GM21825 (cell line): ENCODE measurements at regions not wholly inside any gene's neighbourhood (a gene's known extent, or its start where the extent isn't known, plus 50 kb on each side); places are given as distances from the start of the nearest gene placed in this dataset.

ENCODE experiments used
- ATAC-seq: cut with Tn5 transposase; IDR thresholded peaks from one replicate; pipeline ENCODE4 v1.9.1; 2021; ENCODE audit warnings: mild to moderate bottlenecking, moderate library complexity; ENCODE audit not compliant: unreplicated experiment

DNA sequence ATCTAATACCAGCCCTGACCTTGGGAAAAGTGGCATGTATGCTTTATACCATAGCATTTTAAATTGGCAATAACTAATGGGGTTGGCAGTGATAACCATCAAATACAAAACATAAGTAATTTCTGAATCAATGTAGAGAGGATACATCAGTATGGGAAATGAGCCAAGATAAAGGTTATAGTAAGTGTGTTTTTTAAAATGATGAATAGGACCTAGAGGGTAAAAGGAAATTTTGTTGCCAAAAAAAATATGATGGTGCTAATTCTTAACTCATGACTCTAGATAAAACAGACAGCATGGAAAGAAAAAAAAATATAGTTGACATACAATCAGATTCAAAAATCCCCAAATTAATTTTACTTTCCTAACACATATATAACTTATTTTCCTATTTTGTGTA, 75.4 kb upstream of the ROBO1 start:
- no peak for ATAC-seq

DNA sequence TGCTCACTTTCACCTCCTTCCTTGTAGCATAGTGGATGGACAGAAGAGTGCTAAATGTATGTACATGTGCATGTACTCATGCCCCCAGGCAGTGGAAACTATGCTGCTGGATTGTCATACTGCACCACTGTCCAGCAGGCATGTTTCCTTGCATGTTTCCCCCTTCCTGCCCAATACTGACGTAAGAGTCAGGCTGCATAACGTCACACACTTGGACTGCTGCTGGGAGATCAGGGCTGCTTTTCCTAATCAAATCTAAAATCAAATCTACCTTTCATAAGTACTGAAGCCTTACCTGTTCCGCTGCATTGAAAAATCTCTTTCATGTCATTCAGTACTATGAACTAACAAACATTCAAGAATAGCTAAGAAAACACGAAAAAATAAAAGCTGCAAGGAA, 67.9 kb upstream of the ROBO1 start:
- no peak for ATAC-seq

DNA sequence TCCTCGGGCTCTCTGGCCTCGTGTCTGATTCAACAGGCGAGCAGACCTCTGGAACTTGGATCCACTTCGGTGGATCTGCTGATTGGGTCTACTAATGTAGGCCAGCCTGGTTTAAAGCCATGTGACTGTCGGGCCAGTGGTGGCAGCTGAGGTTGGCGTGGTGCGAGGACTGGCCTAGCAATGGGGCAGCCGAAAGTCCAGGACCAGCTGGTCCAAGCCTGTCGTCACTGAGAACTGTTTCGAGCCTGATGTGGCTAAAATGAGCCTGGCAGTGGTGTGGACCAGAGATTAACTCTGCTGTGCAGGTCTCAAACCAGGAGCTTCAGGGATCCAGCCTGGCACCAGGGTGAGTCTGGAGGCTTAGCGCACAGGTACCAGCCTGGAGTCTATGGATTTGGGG, 56.4 kb upstream of the ROBO1 start:
- ATAC-seq: no peak

DNA sequence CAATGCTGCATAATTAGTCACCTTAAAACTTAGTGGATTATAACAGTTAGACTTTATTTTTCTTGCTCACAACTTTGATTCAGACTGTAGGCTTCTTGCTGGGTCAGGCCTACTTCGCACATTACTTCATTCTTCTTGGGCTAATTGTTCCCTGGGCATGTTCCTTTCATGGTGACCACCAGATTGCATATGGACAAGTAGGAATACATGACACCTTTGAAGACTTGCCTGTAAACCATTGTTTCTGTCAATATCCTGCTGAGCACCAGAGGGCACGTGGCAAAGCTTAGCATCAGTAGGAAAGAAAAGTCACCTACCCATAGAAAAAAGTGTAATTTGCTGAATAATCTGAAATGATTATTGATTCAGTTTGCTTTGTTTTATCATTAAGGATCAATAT, 54.3 kb upstream of the ROBO1 start:
- no peak for ATAC-seq

DNA sequence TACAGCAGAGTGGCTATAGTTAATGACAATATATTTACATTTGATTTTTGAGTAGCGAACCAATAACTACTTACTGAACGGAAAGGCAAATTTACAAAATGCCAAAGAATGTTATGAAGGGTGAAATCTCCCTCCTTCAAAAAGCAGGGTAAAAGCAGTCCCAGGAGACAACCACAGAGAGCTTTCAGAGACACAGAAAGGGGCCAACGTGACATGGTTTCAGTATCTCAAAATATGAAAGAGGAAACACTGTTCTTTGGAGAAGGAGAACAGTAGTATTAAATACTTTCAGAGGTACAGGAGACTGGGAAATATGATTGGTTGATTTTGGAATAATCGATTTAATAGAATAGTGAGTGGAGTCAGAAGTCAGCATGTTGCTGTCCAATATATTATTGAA, 52.3 kb upstream of the ROBO1 start:
- ATAC-seq: no peak

DNA sequence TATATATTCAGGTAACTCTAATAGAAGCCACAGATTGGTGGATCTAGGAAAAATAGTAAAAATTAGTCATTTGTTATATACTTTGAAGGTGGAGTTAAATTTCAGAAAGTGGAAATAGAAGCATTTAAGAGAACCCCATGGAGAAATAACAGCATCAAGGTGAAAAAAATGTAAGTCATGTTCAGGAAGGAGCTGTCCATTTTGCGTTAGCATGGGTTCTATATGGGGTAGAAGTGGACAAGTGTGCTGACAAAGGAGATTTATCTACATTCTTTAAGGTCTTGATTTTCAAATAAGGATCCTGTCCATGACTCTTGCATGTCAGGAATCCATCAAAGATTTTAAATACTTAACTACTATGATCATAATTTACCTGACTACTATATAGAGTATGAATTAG, 50.2 kb upstream of the ROBO1 start:
- no peak for ATAC-seq
